ENCODE measurements at regions not wholly inside any gene's neighbourhood (a gene's known extent, or its start where the extent isn't known, plus 50 kb on each side); places are given as distances from the start of the nearest gene placed in this dataset.

DNA sequence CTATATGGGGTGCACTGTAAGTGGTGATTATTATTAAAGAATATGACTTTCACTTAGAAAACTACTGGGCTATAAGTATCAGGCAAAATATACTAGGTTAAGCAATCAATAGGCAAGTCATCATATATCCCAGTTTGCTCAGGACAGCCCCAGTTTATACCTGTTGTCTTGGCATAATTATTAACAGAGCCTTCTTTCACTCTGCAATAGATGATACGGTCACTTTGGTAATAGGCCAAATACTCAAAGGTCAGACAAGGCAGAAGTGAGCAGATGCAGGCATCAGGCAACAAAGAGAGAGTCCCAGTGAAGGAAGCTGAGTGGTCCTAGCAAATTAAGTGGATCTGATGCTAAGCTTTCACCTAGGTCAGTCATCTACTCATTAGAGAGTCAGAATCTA is 599.9 kb downstream of the LMO4 start:
- no peak overlapping the region for H3K27ac ChIP-seq
- no peak for TF ChIP-seq POLR2AphosphoS5 (IDR thresholded peaks at IDR 0.05)
- TF ChIP-seq, protein P1, sequence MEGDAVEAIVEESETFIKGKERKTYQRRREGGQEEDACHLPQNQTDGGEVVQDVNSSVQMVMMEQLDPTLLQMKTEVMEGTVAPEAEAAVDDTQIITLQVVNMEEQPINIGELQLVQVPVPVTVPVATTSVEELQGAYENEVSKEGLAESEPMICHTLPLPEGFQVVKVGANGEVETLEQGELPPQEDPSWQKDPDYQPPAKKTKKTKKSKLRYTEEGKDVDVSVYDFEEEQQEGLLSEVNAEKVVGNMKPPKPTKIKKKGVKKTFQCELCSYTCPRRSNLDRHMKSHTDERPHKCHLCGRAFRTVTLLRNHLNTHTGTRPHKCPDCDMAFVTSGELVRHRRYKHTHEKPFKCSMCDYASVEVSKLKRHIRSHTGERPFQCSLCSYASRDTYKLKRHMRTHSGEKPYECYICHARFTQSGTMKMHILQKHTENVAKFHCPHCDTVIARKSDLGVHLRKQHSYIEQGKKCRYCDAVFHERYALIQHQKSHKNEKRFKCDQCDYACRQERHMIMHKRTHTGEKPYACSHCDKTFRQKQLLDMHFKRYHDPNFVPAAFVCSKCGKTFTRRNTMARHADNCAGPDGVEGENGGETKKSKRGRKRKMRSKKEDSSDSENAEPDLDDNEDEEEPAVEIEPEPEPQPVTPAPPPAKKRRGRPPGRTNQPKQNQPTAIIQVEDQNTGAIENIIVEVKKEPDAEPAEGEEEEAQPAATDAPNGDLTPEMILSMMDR (IDR thresholded peaks at IDR 0.05 in 8 of 11, conservative IDR thresholded peaks at IDR 0.05 in 3 of 11): no peak
- TF ChIP-seq POLR2A (IDR thresholded peaks at IDR 0.05): no peak
- H3K9me3 ChIP-seq: peaks cover 0 to 27% (median 22%) of the 10 kb centered on the region in 8 donors
- no peaks in the 10 kb centered on the region for H3K4me1 ChIP-seq
- no peak for DNase-seq
- no peak overlapping the region for H3K4me3 ChIP-seq
- no peaks in the 10 kb centered on the region for H3K27me3 ChIP-seq (replicated peaks in 1 of 7)
- 67 to 89% (median 88%) methylated on average over 1 of the region's 1 CpG for WGBS, 5 donors
- no peaks in the 10 kb centered on the region for H3K36me3 ChIP-seq
- intact Hi-C loops (cut with DNase I; ENCODE audit: low total_unique reads): no loop called here

DNA sequence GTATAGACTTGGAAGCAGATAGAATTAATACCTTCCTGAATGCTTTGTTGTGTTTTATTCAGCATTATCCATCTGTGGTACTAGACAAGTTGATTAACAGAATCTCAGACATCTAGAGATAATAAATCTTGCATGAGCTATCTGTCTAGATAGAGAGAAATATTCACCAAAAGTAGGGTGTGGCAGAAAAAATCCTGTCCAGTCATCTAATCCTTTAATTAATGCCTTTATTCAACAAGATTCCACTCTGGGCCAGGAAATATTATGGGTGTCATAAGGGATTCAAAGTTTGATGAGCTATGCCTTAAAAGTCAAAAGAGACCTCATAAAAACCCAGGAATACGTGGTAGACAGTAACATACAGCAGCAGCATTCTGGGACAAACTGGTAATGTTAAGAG is 601.2 kb downstream of the LMO4 start:
- no peaks in the 10 kb centered on the region for H3K4me1 ChIP-seq
- 58 to 73% (median 70%) methylated on average over 1 of the region's 1 CpG for WGBS, 5 donors
- H3K27me3 ChIP-seq (replicated peaks in 1 of 7): no peaks in the 10 kb centered on the region
- intact Hi-C loops (cut with DNase I; ENCODE audit: low total_unique reads): no loop called here
- H3K36me3 ChIP-seq: no peaks in the 10 kb centered on the region
- no peak overlapping the region for H3K27ac ChIP-seq
- no peak overlapping the region for H3K4me3 ChIP-seq
- TF ChIP-seq POLR2A (IDR thresholded peaks at IDR 0.05) (no peak), POLR2AphosphoS5 (IDR thresholded peaks at IDR 0.05) (no peak)
- TF ChIP-seq, protein P1 (IDR thresholded peaks at IDR 0.05 in 8 of 11, conservative IDR thresholded peaks at IDR 0.05 in 3 of 11): no peak
- no peak for DNase-seq
- H3K9me3 ChIP-seq: peaks cover 0 to 27% (median 22%) of the 10 kb centered on the region in 8 donors

DNA sequence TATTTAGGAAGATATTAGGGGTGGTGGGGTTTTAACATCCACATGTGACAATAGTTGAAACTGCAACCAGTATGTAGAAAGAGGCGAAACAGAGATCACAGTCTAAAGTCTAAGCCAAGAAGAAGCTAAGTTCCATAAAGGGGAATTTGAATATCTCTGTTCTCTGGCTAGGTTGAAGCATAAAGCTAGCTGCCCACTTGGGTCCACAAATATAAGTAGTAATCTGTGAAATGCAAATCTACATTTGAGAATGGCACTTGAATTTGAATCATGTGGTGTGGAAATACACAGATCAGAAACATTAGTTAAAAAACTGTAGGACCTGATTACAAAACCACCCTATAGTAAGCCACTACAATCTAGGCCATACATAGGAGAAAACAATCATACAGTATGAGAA is 602.1 kb downstream of the LMO4 start:
- Histone ChIP-seq H3K36me3 (no peaks in the 10 kb centered on the region), H3K27me3 (replicated peaks in 1 of 7) (no peaks in the 10 kb centered on the region), H3K4me1 (no peaks in the 10 kb centered on the region), H3K4me3 (no peak overlapping the region), H3K9me3 (peaks cover 0 to 27% (median 22%) of the 10 kb centered on the region in 8 donors), H3K27ac (no peak overlapping the region)
- WGBS, 5 donors: 41 to 91% (median 88%) methylated on average over 1 of the region's 1 CpG
- TF ChIP-seq POLR2AphosphoS5 (IDR thresholded peaks at IDR 0.05) (no peak), POLR2A (IDR thresholded peaks at IDR 0.05) (no peak)
- TF ChIP-seq, protein P1 (IDR thresholded peaks at IDR 0.05 in 8 of 11, conservative IDR thresholded peaks at IDR 0.05 in 3 of 11): no peak
- DNase-seq: no peak
- intact Hi-C loops (cut with DNase I; ENCODE audit: low total_unique reads): no loop called here

DNA sequence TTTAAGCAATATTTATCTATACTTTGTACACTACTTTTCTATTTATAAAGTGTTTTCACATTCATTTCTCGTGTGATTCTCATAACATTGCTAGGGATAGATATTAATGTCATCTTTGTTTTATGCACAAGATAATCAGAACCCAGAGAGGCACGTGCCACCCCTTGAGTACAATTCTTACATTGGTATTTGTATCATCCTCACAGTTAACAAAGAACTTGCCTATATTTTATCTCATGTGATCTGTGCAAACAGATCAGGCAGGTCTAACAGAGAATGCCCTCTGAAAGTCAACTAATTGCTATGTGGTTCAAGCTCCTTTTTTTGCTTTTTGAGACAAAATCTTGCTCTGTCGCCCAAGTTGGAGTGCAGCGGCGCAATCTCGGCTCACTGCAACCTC is 604.5 kb downstream of the LMO4 start:
- Histone ChIP-seq H3K9me3 (peaks cover 0 to 27% (median 22%) of the 10 kb centered on the region in 8 donors), H3K27me3 (replicated peaks in 1 of 7) (no peaks in the 10 kb centered on the region), H3K27ac (no peak overlapping the region), H3K4me1 (no peaks in the 10 kb centered on the region), H3K4me3 (no peak overlapping the region), H3K36me3 (no peaks in the 10 kb centered on the region)
- TF ChIP-seq POLR2AphosphoS5 (IDR thresholded peaks at IDR 0.05): no peak
- TF ChIP-seq POLR2A (IDR thresholded peaks at IDR 0.05): no peak
- TF ChIP-seq, protein P1 (IDR thresholded peaks at IDR 0.05 in 8 of 11, conservative IDR thresholded peaks at IDR 0.05 in 3 of 11): no peak
- intact Hi-C loops (cut with DNase I; ENCODE audit: low total_unique reads): no loop called here
- 88 to 94% (median 93%) methylated on average over 6 of the region's 6 CpGs for WGBS, 5 donors
- DNase-seq: no peak
